HPDE6-E6E7 (cell line): ENCODE measurements at regions not wholly inside any gene's neighbourhood (a gene's known extent, or its start where the extent isn't known, plus 50 kb on each side); places are given as distances from the start of the nearest gene placed in this dataset.

Experiments used
- DNase-seq: peaks from one replicate; pipeline ENCODE4 v3.0.0; 2011; ENCODE audit warnings: missing footprints; ENCODE audit errors: extremely low spot score

GRCh38 chr1:11413986-11414391 is 65.0 kb upstream of the DISP3 start:
- DNase-seq: no peak

- no peak for DNase-seq
Observed at GRCh38 chr1:11414926-11415538, 63.9 kb upstream of the DISP3 start.

GRCh38 chr1:11417162-11417561 is 61.8 kb upstream of the DISP3 start:
- DNase-seq: no peak

GRCh38 chr1:11418056-11418455 is 60.9 kb upstream of the DISP3 start:
- DNase-seq: no peak

- DNase-seq: no peak
Observed at GRCh38 chr1:11421443-11421842, 57.5 kb upstream of the DISP3 start.

- no peak for DNase-seq
Observed at GRCh38 chr1:11422686-11423085, 56.3 kb upstream of the DISP3 start.

- no peak for DNase-seq
Observed at GRCh38 chr1:11426617-11427016, 52.3 kb upstream of the DISP3 start.

- no peak for DNase-seq
Observed at GRCh38 chr1:11428789-11429188, 50.2 kb upstream of the DISP3 start.
